Endodermal cell (in vitro differentiated cells): ENCODE measurements at regions not wholly inside any gene's neighbourhood (a gene's known extent, or its start where the extent isn't known, plus 50 kb on each side); places are given as distances from the start of the nearest gene placed in this dataset.

Experiments
- DNase-seq: peaks from one replicate; pipeline ENCODE4 v3.0.0-alpha.2; 2017
- H3K27ac ChIP-seq: 2 replicates; pipeline ENCODE4 v1.5.1; 2013; ENCODE audit warnings: mild to moderate bottlenecking, low read depth, low read length, moderate library complexity
- H3K27me3 ChIP-seq: 2 replicates; pipeline ENCODE4 v1.6.1; 2013; ENCODE audit warnings: mild to moderate bottlenecking, low read length, moderate library complexity; ENCODE audit not compliant: insufficient read depth, control insufficient read depth, poor library complexity, severe bottlenecking
- H3K36me3 ChIP-seq: 2 replicates; pipeline ENCODE4 v1.7.0; 2013; ENCODE audit warnings: mild to moderate bottlenecking, low read length, moderate library complexity; ENCODE audit not compliant: control insufficient read depth, insufficient read depth
- H3K4me1 ChIP-seq: one replicate; pipeline ENCODE4 v1.7.0; 2013; ENCODE audit warnings: low read length; ENCODE audit not compliant: control insufficient read depth, insufficient read depth
- H3K4me3 ChIP-seq: 2 replicates; pipeline ENCODE4 v1.5.1; 2013; ENCODE audit warnings: mild to moderate bottlenecking, low read length, moderate library complexity
- H3K9ac ChIP-seq: 2 replicates; pipeline ENCODE4 v1.6.1; 2013; ENCODE audit warnings: mild to moderate bottlenecking, low read length, moderate library complexity; ENCODE audit not compliant: poor library complexity, severe bottlenecking; ENCODE audit errors: extremely low read depth
- H3K9me3 ChIP-seq: 2 replicates; pipeline ENCODE4 v1.6.1; 2013; ENCODE audit warnings: mild to moderate bottlenecking, low read length, moderate library complexity; ENCODE audit not compliant: control insufficient read depth
- H3K27ac Mint-ChIP-seq: 2 replicates; pipeline ENCODE4 v1.8.0; 2020; ENCODE audit warnings: mixed read lengths
- H3K27me3 Mint-ChIP-seq: 2 replicates; pipeline ENCODE4 v1.8.0; 2021; ENCODE audit warnings: mild to moderate bottlenecking, mixed read lengths; ENCODE audit not compliant: insufficient read depth
- H3K36me3 Mint-ChIP-seq: 2 replicates; pipeline ENCODE4 v1.8.0; 2020; ENCODE audit warnings: low read depth, mixed read lengths
- H3K4me1 Mint-ChIP-seq: 2 replicates; pipeline ENCODE4 v1.8.0; 2020; ENCODE audit warnings: mixed read lengths
- H3K4me3 Mint-ChIP-seq: 2 replicates; pipeline ENCODE4 v1.8.0; 2020; ENCODE audit warnings: mild to moderate bottlenecking, moderate library complexity, mixed read lengths
- H3K9me3 Mint-ChIP-seq: 2 replicates; pipeline ENCODE4 v1.8.0; 2020; ENCODE audit warnings: mild to moderate bottlenecking, mixed read lengths
- CTCF ChIP-seq: fragments of 200-600 bp; sonication (generic); conservative IDR thresholded peaks from 2 replicates; pipeline ENCODE4 v1.5.0; 2021; ENCODE audit warnings: antibody characterized with exemption, mild to moderate bottlenecking
- WGBS, 2 experiments: methylation state at CpG; one replicate each; pipeline versions ENCODE4 v1.1.5 to v1.1.7; 2013; ENCODE audit warnings: missing lambda C conversion rate in 2 of 2, mixed read lengths in 1 of 2; ENCODE audit not compliant: insufficient coverage in 1 of 2, insufficient read length in 1 of 2; 5-methylcytosine and 5-hydroxymethylcytosine counted together

- Mint-ChIP-seq H3K36me3 (peaks cover 3% of the 10 kb centered on the region), H3K9me3 (peaks cover 8% of the 10 kb centered on the region), H3K27me3 (peaks cover 1% of the 10 kb centered on the region), H3K4me3 (no peak overlapping the region), H3K27ac (no peak overlapping the region), H3K4me1 (peaks cover 42% of the 10 kb centered on the region)
- Histone ChIP-seq H3K27me3 (no peaks in the 10 kb centered on the region), H3K27ac (no peak overlapping the region), H3K9me3 (peaks cover 8% of the 10 kb centered on the region), H3K4me1 (no peaks in the 10 kb centered on the region), H3K4me3 (peak overlapping the region; percentile 16), H3K36me3 (no peaks in the 10 kb centered on the region), H3K9ac (no peak overlapping the region)
- WGBS, 2 experiments, result 92% methylated on average over 2 of the region's 2 CpGs; no CpG with 5 or more reads in 1 of the 2 experiments
- peak; percentile 53 for DNase-seq
- TF ChIP-seq CTCF, result peak; percentile 55
Measured at GRCh38 chr5:90000351-90000750, 409.2 kb downstream of the CETN3 start.

DNA sequence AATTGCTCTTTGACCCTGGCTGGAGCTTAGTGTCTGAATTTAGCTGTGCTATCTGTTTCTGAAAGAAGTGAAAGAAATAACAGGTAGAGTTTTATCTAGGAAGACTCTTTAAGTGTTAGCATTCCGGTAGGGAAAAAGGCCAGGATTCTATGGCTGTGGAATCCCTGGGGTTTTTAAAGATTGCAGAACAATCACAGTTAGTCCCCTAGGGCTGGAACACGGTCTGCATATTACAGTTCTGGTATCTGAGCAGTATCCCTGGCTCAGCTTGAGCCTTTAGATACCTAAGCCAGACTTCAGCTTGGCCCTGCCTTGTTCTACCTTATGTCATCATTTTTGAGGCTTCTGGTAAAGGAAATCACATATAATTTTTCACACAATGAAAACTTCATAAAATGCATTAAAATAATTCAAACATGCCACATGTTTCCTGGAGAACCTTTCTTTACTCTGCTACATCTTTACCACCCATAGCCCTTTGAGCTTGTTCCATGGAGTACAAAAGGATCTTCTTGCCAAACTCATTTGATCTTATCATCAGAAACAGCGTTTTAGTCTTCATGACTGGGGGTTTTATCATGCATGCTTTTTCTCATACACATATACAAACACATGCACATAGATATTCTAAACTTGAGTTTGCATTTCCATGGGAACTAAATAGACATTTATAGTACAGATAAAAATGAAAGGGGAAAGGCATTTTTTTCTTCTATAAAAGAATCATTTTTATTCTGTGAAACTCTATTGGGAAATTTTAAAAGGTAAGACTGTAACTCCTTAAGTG lies 410.8 kb downstream of the CETN3 start:
- peaks cover 1% of the 10 kb centered on the region for H3K27me3 Mint-ChIP-seq
- 10 to 15% methylated on average over 1 to 3 of the region's 3 CpGs for WGBS, 2 experiments
- peak; percentile 70 for DNase-seq

DNA sequence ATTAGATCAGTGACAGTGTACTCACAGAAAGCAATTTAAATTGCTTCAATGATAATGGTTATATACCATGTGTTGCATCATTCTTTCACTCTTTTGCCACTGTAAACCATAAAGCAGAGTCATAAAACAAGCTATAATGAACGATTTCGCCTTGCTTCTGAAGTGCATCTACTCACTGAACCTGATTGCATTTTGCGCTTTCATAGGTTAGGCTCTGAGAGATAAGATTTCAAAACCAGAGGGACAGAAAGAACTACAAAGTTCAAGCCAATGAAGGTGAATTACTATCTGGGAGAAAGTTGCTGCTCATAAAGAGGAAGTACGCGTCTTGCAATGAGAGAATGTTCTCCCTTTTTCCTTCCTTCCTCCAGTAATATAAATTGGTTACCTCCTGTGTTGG lies 412.7 kb downstream of the CETN3 start:
- Mint-ChIP-seq H3K27ac (no peak overlapping the region), H3K4me3 (no peak overlapping the region), H3K27me3 (peaks cover 1% of the 10 kb centered on the region), H3K9me3 (peaks cover 4% of the 10 kb centered on the region), H3K4me1 (peaks cover 38% of the 10 kb centered on the region), H3K36me3 (peaks cover 3% of the 10 kb centered on the region)
- Histone ChIP-seq H3K36me3 (no peaks in the 10 kb centered on the region), H3K9me3 (peaks cover 8% of the 10 kb centered on the region), H3K4me3 (no peak overlapping the region), H3K9ac (no peak overlapping the region), H3K4me1 (no peaks in the 10 kb centered on the region), H3K27ac (no peak overlapping the region), H3K27me3 (no peaks in the 10 kb centered on the region)
- 94 to 96% methylated on average over 4 to 5 of the region's 5 CpGs for WGBS, 2 experiments
- DNase-seq, result no peak
- no peak for TF ChIP-seq CTCF

More for the DNA sequence above, 410.8 kb downstream of the CETN3 start:
- peaks cover 8% of the 10 kb centered on the region for H3K9me3 ChIP-seq
- H3K9me3 Mint-ChIP-seq, result peaks cover 4% of the 10 kb centered on the region
- H3K27ac Mint-ChIP-seq, result peak overlapping the region; percentile 13
- H3K4me1 ChIP-seq, result no peaks in the 10 kb centered on the region
- H3K36me3 Mint-ChIP-seq, result peaks cover 3% of the 10 kb centered on the region
- no peak overlapping the region for H3K9ac ChIP-seq
- H3K36me3 ChIP-seq, result no peaks in the 10 kb centered on the region
- no peak overlapping the region for H3K4me3 Mint-ChIP-seq
- H3K4me3 ChIP-seq, result no peak overlapping the region
- no peak overlapping the region for H3K27ac ChIP-seq
- no peak for TF ChIP-seq CTCF
- H3K4me1 Mint-ChIP-seq, result peaks cover 45% of the 10 kb centered on the region
- no peaks in the 10 kb centered on the region for H3K27me3 ChIP-seq
